GM18867 (cell line): ENCODE measurements at regions not wholly inside any gene's neighbourhood (a gene's known extent, or its start where the extent isn't known, plus 50 kb on each side); places are given as distances from the start of the nearest gene placed in this dataset.

Experiments
- ATAC-seq: cut with Tn5 transposase; IDR thresholded peaks from one replicate; pipeline ENCODE4 v1.9.1; 2021; ENCODE audit warnings: mild to moderate bottlenecking, moderate library complexity; ENCODE audit not compliant: unreplicated experiment

DNA sequence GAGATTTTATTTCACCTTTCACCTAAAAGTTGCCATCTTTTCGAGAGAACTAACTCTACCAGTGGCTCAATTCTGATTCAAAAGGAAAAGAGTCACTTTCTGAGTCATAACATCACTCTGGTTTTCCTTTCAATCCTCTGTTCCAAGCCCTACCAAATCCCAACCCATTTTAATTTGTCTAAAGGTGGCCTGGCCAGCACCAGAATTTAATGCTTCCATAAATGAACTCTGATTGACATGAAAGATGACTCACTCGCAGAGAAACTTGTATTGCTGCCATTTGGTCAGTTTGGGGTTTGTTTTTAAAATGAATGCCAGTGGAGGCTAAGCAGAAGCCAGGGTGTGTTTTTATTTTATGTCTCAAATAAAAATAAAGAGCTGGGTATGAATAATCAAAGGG is 117.4 kb upstream of the SOX5 start:
- ATAC-seq: no peak

- ATAC-seq: no peak
Observed at GRCh38 chr12:24066097-24066496, 116.6 kb upstream of the SOX5 start.

- ATAC-seq: no peak
Observed at GRCh38 chr12:24062642-24063245, 113.3 kb upstream of the SOX5 start.

DNA sequence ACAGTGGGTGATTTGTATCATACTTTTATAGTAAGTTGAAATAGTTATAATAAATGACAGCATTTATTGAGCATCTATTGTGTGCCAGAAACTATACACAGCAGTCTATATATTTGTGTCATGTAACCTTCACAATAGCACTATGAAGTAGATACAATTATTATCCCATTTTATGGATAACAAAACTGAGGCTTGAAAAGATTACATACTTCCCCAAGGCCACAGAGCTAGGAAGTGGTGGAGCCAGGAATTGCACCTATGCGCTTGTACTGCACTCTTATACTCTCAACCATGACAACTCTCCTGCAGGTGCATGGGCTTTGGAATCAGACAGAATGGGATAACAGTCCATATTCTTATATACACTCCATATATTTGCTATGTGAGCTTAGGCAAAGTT is 110.6 kb upstream of the SOX5 start:
- no peak for ATAC-seq

DNA sequence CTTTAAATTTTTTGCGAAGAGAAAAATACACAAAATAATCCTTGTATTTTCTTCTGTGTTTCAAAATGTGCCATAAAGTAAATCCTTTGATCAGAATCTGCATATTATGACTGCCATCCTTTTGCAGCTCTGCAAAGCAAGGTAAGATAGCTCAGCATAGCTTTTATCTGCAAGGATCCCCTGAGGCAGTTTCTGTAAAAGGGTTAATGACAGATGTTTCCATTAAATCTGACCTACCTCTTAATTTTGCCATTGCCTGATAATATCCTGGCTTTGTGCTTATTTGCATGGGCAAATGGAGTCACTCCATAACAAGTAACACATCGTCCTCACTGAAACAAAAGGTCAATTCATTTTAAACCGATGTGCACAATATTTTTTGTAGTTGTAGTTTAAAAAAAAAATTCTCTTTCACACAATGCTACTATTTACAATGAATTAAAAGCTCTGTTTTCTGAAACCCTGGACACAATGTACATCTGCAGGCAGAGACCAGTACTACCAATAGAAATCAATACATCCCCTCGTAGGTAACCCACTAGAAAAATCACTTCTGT is 108.5 kb upstream of the SOX5 start:
- ATAC-seq: no peak

DNA sequence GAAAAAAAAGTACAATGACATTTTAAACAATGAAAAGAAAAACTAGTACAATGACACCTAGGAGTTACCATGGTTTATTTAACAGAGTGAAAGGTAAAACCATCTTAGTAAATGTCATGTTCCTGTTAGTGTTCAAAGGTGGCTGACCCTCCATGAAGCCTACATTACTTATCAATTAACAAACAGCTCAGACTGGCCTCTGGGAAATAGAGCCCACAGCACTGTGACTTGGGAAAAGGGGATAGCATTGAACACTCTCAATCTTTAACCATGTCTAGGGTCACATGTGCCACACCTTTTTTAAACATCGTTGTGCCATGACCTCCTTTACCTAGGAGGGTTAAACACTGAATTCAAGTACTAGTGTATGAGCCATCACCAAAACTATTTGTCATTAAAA is 106.3 kb upstream of the SOX5 start:
- ATAC-seq: no peak

DNA sequence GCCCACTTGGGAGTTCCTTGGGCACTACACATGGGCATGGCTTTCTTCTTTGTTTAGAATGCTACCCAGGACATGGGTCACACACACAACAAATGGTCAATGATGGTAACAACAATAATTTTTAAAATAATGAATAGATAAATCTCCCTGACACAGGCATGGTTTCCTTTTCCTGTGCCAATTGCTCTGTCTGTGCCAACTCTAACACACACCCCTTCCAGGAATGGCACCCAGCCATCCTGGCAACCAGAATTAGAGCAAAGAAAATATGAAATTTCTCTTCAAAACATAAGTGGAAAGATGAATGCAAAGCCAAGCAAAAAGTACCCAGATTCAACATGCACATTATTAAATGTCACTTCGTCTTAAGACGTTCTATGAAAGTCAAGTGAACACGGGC is 104.9 kb upstream of the SOX5 start:
- ATAC-seq: no peak

DNA sequence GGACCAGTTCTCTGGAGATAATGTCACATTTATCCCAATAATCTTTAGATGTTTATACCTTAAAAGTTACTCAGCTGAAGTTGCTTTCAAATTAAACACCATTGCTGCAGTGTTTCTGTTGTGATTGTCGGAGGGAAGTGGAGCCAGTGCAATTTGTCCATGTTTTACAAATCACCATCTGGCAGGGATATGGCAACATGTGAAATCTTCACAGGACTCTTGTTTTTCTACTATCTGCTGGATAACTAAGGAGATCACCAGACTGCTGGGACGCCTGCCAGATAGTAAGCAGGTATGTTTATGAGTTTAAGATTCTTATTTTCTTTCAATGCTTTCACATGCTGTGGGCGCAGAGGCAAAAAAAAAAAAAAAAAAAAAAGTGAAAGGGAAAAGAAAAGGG is 100.3 kb upstream of the SOX5 start:
- ATAC-seq: no peak

- no peak for ATAC-seq
Observed at GRCh38 chr12:24049101-24049500, 99.6 kb upstream of the SOX5 start.

DNA sequence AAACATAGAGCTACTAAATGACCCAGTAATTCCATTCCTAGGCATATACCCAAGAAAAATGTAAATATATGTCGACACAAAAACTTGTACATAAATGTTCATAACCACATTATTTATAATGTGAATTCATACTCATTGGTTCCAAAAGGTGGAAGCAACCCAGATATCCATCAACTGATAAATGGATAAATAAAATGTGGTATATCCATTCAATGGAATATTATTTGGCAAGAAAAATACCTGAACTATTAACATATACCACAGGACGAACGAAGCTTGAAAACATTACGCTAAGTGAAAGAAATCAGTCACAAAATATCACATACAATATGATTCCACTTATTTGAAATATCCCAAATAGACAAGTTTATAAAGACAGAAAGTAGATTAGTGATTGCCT is 99.0 kb upstream of the SOX5 start:
- no peak for ATAC-seq

DNA sequence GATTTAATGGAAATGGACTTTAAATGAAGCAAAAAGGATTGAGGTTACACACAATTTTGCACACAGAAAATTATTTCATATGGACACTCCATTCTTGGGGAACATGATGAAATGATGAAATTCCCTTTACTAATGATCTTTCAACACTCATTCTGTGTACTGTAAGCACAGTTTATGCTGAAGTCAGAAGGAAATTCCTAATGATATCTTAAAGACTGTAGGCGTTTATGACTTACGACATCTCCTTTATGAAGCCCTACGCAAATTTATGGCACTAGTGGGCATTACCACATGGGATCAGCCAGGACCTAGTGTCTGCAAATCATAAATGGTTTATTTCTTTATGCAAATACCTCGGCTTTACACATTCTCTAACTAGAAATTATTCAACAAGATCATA is 97.9 kb upstream of the SOX5 start:
- no peak for ATAC-seq

GRCh38 chr12:24045816-24046257 is 96.4 kb upstream of the SOX5 start:
- no peak for ATAC-seq

GRCh38 chr12:24044941-24045703 is 95.7 kb upstream of the SOX5 start:
- no peak for ATAC-seq

GRCh38 chr12:24042651-24043050 is 93.2 kb upstream of the SOX5 start:
- ATAC-seq: no peak

DNA sequence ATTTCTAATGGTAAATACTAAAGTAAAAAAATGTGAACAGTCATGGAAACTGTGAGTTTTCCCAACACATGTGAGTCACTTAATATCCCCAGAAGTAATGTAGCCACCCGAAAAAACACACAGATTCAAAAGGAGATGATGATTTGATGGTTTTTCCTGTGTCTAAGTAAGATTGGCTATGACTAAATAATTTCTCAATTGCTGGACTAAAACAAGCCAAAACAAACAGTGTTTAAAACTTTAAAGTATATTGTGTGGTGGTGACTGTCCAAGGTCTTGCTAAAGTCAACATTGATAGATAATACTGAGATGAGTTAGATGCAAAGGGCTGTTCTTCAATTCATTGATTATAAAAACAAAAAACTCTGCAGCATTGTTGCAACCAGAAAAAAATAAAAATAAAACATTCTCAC is 89.6 kb upstream of the SOX5 start:
- no peak for ATAC-seq

DNA sequence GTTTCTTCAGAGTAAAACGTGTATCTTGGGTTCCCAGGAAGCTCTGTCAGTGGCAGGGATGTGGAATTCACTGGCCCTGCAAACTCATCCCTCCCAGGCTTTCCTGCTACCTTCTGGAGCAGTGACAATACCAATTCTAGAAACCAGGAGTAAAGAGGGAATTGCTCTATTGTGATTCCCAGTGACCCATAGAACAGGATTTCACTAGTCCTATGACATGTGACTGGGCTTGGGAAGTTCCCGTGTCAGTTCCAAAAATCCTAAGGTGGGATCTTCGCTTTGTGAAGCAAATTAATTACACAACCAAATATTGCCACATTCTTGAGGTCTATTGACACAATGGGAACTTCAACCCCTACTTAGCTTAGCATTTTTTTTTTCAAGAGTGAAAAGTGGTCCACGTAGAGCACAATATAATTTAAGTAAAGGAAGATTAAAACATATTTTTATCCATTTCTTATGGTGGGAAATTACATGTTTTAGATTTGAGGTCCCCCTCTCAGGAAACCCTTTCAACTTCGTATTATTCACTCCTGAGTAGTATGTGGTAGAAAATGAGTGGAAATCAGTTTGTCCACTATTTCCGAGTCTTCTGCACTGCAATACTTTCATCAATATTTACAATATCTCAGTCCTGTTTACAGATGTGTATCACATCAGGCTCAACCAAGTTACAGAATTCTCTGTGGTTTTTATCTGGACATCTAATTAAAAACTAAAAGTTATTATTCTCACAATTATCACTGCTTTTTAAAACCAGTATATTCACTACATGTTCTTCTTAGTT is 88.9 kb upstream of the SOX5 start:
- no peak for ATAC-seq

DNA sequence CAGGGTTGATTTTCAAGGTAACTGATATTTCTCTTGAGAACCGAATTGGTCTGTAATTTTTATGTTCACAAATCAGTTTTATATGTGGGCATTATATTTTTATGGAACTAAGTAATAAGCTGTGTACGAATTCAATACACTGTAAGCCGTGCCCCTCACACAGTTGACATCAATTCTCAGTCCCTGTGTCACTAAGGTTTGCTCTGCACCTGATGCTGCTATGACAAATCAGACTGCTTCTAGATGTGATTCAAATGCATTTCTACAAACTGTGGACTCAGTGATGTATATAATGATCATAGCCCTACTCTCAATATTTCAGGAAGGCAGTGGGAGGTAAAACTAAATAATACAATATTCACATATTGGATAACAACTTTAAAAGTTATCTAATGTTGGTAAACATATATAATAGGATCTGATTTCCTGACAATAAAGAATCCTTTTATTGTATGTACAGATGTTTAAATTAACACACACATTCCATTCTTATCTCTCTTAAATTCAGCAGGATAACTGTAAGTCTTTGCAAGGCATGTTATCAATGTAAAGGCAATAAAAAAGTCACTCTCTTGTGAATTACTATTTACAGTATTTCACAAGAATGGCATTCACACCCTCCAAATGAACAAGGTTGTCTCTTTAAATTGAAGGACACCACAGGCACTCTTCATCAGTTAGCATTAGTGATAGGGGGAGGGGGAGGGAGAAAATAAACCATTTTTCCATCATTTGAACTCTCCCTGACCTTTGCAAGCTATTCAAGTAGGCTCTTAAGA is 87.2 kb upstream of the SOX5 start:
- no peak for ATAC-seq

- ATAC-seq: no peak
Observed at GRCh38 chr12:24034894-24035293, 85.4 kb upstream of the SOX5 start.

DNA sequence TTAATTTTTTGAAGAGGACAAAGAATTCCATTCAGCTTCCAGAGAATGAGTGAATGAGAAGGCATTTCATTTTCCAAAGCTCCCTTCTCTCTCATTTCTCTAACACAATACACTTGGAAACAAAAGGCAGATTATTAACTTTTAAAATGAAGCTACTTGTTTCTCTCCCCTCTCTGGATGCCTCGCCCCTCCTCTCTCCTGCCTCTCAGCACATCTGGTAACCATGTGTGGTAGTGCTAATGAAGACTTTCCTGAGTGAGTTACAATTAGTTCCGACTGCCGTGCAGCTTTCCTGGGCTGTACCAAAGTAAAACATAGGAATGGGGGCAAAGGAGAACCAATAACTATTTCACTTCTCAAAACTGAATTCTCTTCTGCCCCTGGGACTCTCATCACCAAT is 84.7 kb upstream of the SOX5 start:
- ATAC-seq: no peak

- ATAC-seq: no peak
Observed at GRCh38 chr12:24027352-24027751, 77.9 kb upstream of the SOX5 start.
